ENCODE measurements at regions not wholly inside any gene's neighbourhood (a gene's known extent, or its start where the extent isn't known, plus 50 kb on each side); places are given as distances from the start of the nearest gene placed in this dataset.

DNA sequence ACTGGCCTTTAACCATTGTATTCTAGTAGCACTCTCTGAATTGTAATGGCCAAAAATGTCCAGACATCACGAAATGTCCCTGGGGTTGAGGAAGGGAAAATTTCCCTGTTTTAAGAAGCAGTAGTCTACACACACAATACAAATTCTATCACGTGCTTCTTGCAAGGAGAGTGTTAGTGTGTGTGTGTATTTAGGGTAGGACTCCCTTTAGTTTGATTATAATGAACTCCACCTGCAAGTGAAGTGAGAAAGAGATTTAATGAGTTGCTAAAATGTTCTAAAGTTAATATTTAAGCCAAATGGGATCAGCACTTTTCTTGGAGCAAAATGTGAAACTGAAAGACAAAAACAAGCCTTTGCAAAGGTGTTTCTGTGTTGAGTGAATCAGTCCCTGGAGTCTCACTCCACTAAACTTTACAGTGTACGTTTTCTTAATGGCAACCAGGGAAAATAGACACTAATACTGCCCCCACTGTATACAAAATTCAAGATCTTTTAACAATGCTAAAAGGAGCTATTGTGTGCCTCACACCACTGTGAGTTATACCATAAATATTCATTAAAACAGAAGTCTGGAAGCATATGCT, 590.3 kb upstream of the TENM4 start:
- TF ChIP-seq RARB (CRISPR knock-in tag; IDR thresholded peaks at IDR 0.05), result no peak
- TF ChIP-seq PATZ1 (CRISPR knock-in tag; IDR thresholded peaks at IDR 0.05; ENCODE audit: borderline replicate concordance), result no peak
- no peak for TF ChIP-seq ISL1 (CRISPR knock-in tag; IDR thresholded peaks at IDR 0.05)
- TF ChIP-seq ZFP3 (CRISPR knock-in tag; IDR thresholded peaks at IDR 0.05), result no peak
- no peak for TF ChIP-seq PPARA (CRISPR knock-in tag; IDR thresholded peaks at IDR 0.05; ENCODE audit: borderline replicate concordance)

Measured in SK-N-SH treated with all-trans-retinoic acid at 6 μM for 48 hours (cell line).